ENCODE measurements at regions not wholly inside any gene's neighbourhood (a gene's known extent, or its start where the extent isn't known, plus 50 kb on each side); places are given as distances from the start of the nearest gene placed in this dataset.
"Not testable (repeated sequence)": the region's sequence is repeated elsewhere in the genome, so short reads cannot be mapped to it uniquely, and the experiment has no call there.

GRCh38 chr21:21860888-21861287 lies 862.7 kb downstream of the NCAM2 start:
- DNase-seq = no peak

- no peak for DNase-seq
Observed at GRCh38 chr21:21864321-21864840, 866.2 kb downstream of the NCAM2 start.

- DNase-seq = no peak
Observed at GRCh38 chr21:21897275-21897883, 899.2 kb downstream of the NCAM2 start.

GRCh38 chr21:21898801-21899200 lies 900.6 kb downstream of the NCAM2 start:
- DNase-seq = no peak

GRCh38 chr21:21902416-21902815 lies 904.2 kb downstream of the NCAM2 start:
- not testable (repeated sequence) for DNase-seq

GRCh38 chr21:21907271-21907670 lies 909.1 kb downstream of the NCAM2 start:
- DNase-seq = no peak

GRCh38 chr21:21915816-21916215 lies 917.6 kb downstream of the NCAM2 start:
- no peak for DNase-seq

GRCh38 chr21:21921410-21922232 lies 923.4 kb downstream of the NCAM2 start:
- DNase-seq = peak; percentile 8

- DNase-seq = no peak
Observed at GRCh38 chr21:21929226-21929625, 931.0 kb downstream of the NCAM2 start.

- no peak for DNase-seq
Observed at GRCh38 chr21:21929789-21930188, 931.6 kb downstream of the NCAM2 start.

GRCh38 chr21:21952566-21952965 lies 954.4 kb downstream of the NCAM2 start:
- no peak for DNase-seq

GRCh38 chr21:21955204-21955603 lies 957.0 kb downstream of the NCAM2 start:
- DNase-seq = no peak

GRCh38 chr21:21957490-21957889 lies 959.3 kb downstream of the NCAM2 start:
- no peak for DNase-seq

- DNase-seq = no peak
Observed at GRCh38 chr21:21963911-21964310, 965.7 kb downstream of the NCAM2 start.

GRCh38 chr21:21968810-21969209 lies 970.6 kb downstream of the NCAM2 start:
- no peak for DNase-seq

- no peak for DNase-seq
Observed at GRCh38 chr21:21969211-21969610, 971.0 kb downstream of the NCAM2 start.

GRCh38 chr21:21971384-21971783 lies 973.2 kb downstream of the NCAM2 start:
- no peak for DNase-seq

GRCh38 chr21:21973806-21974205 lies 975.6 kb downstream of the NCAM2 start:
- DNase-seq = no peak

GRCh38 chr21:21996891-21997290 lies 998.7 kb downstream of the NCAM2 start:
- no peak for DNase-seq

GRCh38 chr21:21997390-21998333 lies 999.5 kb downstream of the NCAM2 start:
- no peak for DNase-seq

GRCh38 chr21:22019766-22020165 lies 1021.6 kb downstream of the NCAM2 start:
- no peak for DNase-seq

- no peak for DNase-seq
Observed at GRCh38 chr21:22020221-22020620, 1022.0 kb downstream of the NCAM2 start.

GRCh38 chr21:22023896-22024295 lies 1025.7 kb downstream of the NCAM2 start:
- not testable (repeated sequence) for DNase-seq
